Stomach (tissue), 4 donors: ENCODE measurements at regions not wholly inside any gene's neighbourhood (a gene's known extent, or its start where the extent isn't known, plus 50 kb on each side); places are given as distances from the start of the nearest gene placed in this dataset.

ENCODE experiments used
- CTCF ChIP-seq, 7 experiments: fragments of 450-650 bp in 4 of 7; fragments of 200-600 bp in 3 of 7; sonication (generic) in 3 of 7; IDR thresholded peaks; one replicate each; pipeline ENCODE4 v1.5.1; 2016 to 2019; ENCODE audit warnings: antibody characterized with exemption in 7 of 7, control low read depth in 2 of 7, mild to moderate bottlenecking in 1 of 7
- EP300 ChIP-seq: sonication (generic); formaldehyde crosslinking; IDR thresholded peaks from one replicate; pipeline ENCODE4 v1.6.1; 2017; ENCODE audit warnings: antibody characterized with exemption
- POLR2A ChIP-seq, 4 donors: fragments of 450-650 bp; IDR thresholded peaks; one replicate each; pipeline ENCODE4 v1.6.1; 2016; ENCODE audit warnings: antibody characterized with exemption in 4 of 4, control low read depth in 2 of 4, mild to moderate bottlenecking in 1 of 4, moderate library complexity in 1 of 4
- POLR2AphosphoS5 ChIP-seq, 3 donors: sonication (generic); formaldehyde crosslinking; IDR thresholded peaks; one replicate each; pipeline ENCODE4 v1.6.1; 2016; ENCODE audit warnings: antibody characterized with exemption in 3 of 3

GRCh38 chr2:53216805-53217204 lies 550.8 kb upstream of the CHAC2 start:
- TF ChIP-seq EP300 = no peak
- no peak for TF ChIP-seq POLR2A (IDR thresholded peaks at IDR 0.05)
- TF ChIP-seq CTCF (IDR thresholded peaks at IDR 0.05) = no peak
- no peak for TF ChIP-seq POLR2AphosphoS5 (IDR thresholded peaks at IDR 0.05)
